ENCODE measurements at regions not wholly inside any gene's neighbourhood (a gene's known extent, or its start where the extent isn't known, plus 50 kb on each side); places are given as distances from the start of the nearest gene placed in this dataset.
"Not testable (repeated sequence)": the region's sequence is repeated elsewhere in the genome, so short reads cannot be mapped to it uniquely, and the experiment has no call there.

- Mint-ChIP-seq H3K36me3 (ENCODE audit: low read depth) (no peaks in the 10 kb centered on the region), H3K4me3 (no peak overlapping the region), H3K27me3 (no peaks in the 10 kb centered on the region), H3K4me1 (ENCODE audit: low read depth) (no peaks in the 10 kb centered on the region), H3K27ac (no peak overlapping the region), H3K9me3 (no peaks in the 10 kb centered on the region)
Observed at GRCh38 chr10:21122907-21123306, 225.8 kb upstream of the NEBL start.

DNA sequence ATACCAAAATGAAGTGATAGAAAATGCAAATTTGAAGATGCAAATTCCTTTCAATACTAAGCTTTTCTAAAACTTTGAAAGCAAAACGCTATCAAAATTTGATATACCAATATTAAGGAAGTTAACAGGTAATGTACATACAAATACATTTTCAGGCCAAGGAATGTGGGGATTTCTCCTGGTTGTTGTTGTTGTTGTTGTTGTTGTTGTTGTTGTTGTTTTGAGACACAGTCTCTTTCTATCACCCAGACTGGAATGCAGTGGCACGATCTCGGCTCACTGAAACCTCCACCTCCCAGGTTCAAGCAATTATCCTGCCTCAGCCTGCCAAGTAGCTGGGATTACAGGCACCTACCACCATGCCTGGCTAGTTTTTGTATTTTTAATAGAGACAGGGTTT lies 224.7 kb upstream of the NEBL start:
- not testable (repeated sequence) for H3K27ac Mint-ChIP-seq; H3K36me3 Mint-ChIP-seq (ENCODE audit: low read depth); H3K9me3 Mint-ChIP-seq; H3K27me3 Mint-ChIP-seq; H3K4me3 Mint-ChIP-seq; H3K4me1 Mint-ChIP-seq (ENCODE audit: low read depth)

- peaks cover 3% of the 10 kb centered on the region for H3K4me1 Mint-ChIP-seq (ENCODE audit: low read depth)
- no peak overlapping the region for H3K27ac Mint-ChIP-seq
- no peaks in the 10 kb centered on the region for H3K36me3 Mint-ChIP-seq (ENCODE audit: low read depth)
- H3K27me3 Mint-ChIP-seq: peaks cover 8% of the 10 kb centered on the region
- H3K4me3 Mint-ChIP-seq: no peak overlapping the region
- peaks cover 8% of the 10 kb centered on the region for H3K9me3 Mint-ChIP-seq
Observed at GRCh38 chr10:21114683-21115082, 217.6 kb upstream of the NEBL start.

- Mint-ChIP-seq H3K27ac (no peak overlapping the region), H3K4me1 (ENCODE audit: low read depth) (peaks cover 3% of the 10 kb centered on the region), H3K27me3 (peaks cover 4% of the 10 kb centered on the region), H3K9me3 (peaks cover 4% of the 10 kb centered on the region), H3K4me3 (no peak overlapping the region), H3K36me3 (ENCODE audit: low read depth) (no peaks in the 10 kb centered on the region)
Observed at GRCh38 chr10:21110358-21110757, 213.2 kb upstream of the NEBL start.

- H3K27me3 Mint-ChIP-seq; H3K27ac Mint-ChIP-seq; H3K36me3 Mint-ChIP-seq (ENCODE audit: low read depth); H3K9me3 Mint-ChIP-seq; H3K4me1 Mint-ChIP-seq (ENCODE audit: low read depth); H3K4me3 Mint-ChIP-seq: not testable (repeated sequence)
Observed at GRCh38 chr10:21106931-21107330, 209.8 kb upstream of the NEBL start.

DNA sequence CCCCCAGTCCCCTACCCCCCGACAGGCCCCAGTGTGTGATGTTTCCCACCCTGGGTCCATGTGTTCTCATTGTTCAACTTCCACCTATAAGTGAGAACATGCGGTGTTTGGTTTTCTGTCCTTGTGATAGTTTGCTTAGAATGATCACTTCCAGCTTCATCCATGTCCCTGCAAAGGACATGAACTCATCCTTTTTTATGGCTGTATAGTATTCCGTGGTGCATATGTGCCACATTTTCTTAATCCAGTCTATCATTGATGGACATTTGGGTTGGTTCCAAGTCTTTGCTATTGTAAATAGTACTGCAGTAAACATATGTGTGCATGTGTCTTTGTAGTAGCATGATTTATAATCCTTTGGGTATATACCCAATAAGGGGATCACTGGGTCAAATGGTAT lies 208.2 kb upstream of the NEBL start:
- H3K4me3 Mint-ChIP-seq; H3K27ac Mint-ChIP-seq; H3K9me3 Mint-ChIP-seq; H3K36me3 Mint-ChIP-seq (ENCODE audit: low read depth); H3K27me3 Mint-ChIP-seq: not testable (repeated sequence)
- H3K4me1 Mint-ChIP-seq (ENCODE audit: low read depth): peaks cover 14% of the 10 kb centered on the region

DNA sequence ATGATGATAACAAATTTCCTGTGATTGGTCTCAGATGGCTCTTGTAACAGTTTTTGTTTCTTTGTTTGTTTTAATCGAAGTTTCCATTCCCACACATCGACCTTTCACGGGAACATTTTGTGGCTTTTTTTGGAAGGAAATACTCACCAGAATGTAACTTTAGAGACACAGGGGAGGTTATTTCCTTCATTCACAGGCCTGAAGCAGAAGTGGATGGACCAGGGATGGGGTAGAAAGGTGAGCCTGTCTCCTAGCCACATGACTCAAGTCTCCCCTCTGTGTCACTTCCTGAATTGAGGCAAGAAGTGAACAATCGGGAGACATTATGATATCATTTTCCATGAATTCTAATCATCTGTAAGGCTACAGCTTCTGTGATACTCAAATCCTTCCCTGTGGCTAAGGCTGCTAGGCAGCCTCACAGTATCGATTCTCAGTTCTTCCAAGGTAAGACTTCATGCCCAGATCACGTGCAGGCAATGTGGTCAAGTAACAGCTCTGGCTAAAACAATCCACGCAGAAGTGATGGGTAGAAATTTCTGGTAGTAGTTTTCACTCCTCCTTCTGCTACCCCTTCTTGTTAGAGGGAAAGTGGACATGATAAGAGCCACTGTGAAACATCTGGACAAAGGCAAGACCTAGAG lies 203.9 kb upstream of the NEBL start:
- no peak overlapping the region for H3K4me3 Mint-ChIP-seq
- peaks cover 26% of the 10 kb centered on the region for H3K4me1 Mint-ChIP-seq (ENCODE audit: low read depth)
- no peaks in the 10 kb centered on the region for H3K36me3 Mint-ChIP-seq (ENCODE audit: low read depth)
- no peaks in the 10 kb centered on the region for H3K27me3 Mint-ChIP-seq
- no peaks in the 10 kb centered on the region for H3K9me3 Mint-ChIP-seq
- peak overlapping the region; percentile 34 for H3K27ac Mint-ChIP-seq

DNA sequence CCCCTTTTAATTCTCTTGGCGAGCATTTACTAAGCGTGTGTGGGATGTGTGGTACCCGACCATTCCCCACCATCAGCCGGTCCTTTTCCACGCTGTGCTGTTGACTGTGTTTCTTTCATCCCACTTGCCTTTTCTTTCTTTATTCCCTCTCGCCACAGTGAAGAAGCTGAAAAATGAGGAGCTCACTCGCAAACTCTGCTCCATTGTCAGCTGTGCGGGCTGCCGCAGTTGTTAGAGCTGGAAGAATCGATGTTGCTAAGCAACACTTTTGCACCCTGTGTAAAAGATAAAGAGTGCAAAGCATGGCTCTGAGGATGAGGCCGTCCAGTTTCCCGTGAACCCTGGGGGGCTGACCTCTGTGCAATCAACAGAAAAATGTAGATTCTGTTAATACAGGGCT lies 203.1 kb upstream of the NEBL start:
- no peaks in the 10 kb centered on the region for H3K9me3 Mint-ChIP-seq
- peaks cover 26% of the 10 kb centered on the region for H3K4me1 Mint-ChIP-seq (ENCODE audit: low read depth)
- H3K27ac Mint-ChIP-seq: no peak overlapping the region
- no peaks in the 10 kb centered on the region for H3K36me3 Mint-ChIP-seq (ENCODE audit: low read depth)
- no peaks in the 10 kb centered on the region for H3K27me3 Mint-ChIP-seq
- H3K4me3 Mint-ChIP-seq: no peak overlapping the region

- H3K27me3 Mint-ChIP-seq: no peaks in the 10 kb centered on the region
- peak overlapping the region; percentile 12 for H3K27ac Mint-ChIP-seq
Observed at GRCh38 chr10:21099291-21100062, 202.4 kb upstream of the NEBL start.

GRCh38 chr10:21097926-21098355 lies 200.8 kb upstream of the NEBL start:
- Mint-ChIP-seq H3K27ac (no peak overlapping the region), H3K9me3 (no peaks in the 10 kb centered on the region), H3K4me3 (no peak overlapping the region), H3K4me1 (ENCODE audit: low read depth) (peaks cover 26% of the 10 kb centered on the region), H3K36me3 (ENCODE audit: low read depth) (no peaks in the 10 kb centered on the region), H3K27me3 (no peaks in the 10 kb centered on the region)

More at GRCh38 chr10:21099291-21100062, 202.4 kb upstream of the NEBL start:
- peaks cover 26% of the 10 kb centered on the region for H3K4me1 Mint-ChIP-seq (ENCODE audit: low read depth)
- no peaks in the 10 kb centered on the region for H3K9me3 Mint-ChIP-seq
- no peak overlapping the region for H3K4me3 Mint-ChIP-seq
- no peaks in the 10 kb centered on the region for H3K36me3 Mint-ChIP-seq (ENCODE audit: low read depth)

GRCh38 chr10:21095494-21096055 lies 198.5 kb upstream of the NEBL start:
- Mint-ChIP-seq H3K4me3 (no peak overlapping the region), H3K9me3 (no peaks in the 10 kb centered on the region), H3K36me3 (ENCODE audit: low read depth) (no peaks in the 10 kb centered on the region), H3K27ac (no peak overlapping the region), H3K27me3 (no peaks in the 10 kb centered on the region), H3K4me1 (ENCODE audit: low read depth) (peaks cover 14% of the 10 kb centered on the region)

DNA sequence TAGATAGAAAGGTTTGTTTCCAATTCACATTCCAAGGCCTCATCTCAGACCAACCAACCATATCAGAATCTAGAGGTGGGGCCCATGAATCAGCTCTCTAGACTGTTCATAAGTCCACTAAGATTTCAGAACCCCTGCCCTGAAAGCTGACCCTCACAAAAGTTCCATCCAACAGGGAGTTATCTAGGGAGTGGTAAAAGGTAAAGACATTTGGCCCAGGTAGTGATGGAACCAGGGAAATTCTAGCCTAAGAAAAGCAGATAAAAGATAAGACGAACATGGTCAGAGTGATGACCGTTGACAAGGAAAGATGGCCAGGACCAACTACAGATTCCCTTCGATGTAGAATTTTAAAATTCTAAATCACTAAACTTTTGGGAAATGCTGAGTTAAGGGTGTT lies 198.0 kb upstream of the NEBL start:
- Mint-ChIP-seq H3K4me3 (no peak overlapping the region), H3K4me1 (ENCODE audit: low read depth) (peaks cover 9% of the 10 kb centered on the region), H3K9me3 (no peaks in the 10 kb centered on the region), H3K27ac (no peak overlapping the region), H3K27me3 (no peaks in the 10 kb centered on the region), H3K36me3 (ENCODE audit: low read depth) (no peaks in the 10 kb centered on the region)

DNA sequence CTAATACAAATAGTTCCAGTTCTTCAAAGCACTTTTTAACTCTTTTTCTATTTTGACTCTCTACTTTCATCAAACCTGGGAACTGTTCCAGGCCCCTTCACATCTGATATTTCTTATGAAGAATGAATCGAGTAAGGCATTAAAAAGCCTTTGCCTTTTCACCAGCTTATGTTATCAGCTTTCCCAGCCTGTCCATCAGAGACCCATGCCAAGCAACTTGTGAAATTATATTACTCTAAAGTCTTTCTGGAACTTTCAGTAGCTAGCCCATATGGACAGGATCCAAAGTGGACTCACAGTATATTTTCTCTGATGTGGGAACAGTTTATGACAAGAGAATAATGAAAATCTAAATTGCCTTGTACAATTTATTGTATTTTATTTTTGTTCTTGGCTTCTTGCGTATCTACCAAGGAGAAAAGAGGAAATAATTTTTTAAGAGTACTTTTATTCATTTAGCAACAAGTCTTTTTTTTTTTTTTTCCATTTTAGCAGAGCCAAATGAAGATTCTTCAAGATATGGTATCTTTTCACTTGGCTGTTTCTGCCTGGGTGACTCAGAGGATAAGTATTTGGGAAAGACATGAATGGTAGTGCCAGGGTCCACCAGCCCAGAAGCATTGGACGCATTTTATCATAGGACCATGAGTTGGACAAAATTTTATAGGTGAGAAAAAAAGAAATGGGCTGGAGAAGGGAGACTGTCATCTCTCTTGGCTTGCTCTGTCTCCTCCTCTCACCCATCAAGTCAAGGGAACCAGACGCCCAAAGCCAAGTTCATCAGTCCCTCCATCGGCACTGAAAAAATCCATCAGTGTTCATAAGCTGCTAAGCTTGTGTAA lies 195.8 kb upstream of the NEBL start:
- Mint-ChIP-seq H3K4me3 (no peak overlapping the region), H3K27me3 (no peaks in the 10 kb centered on the region), H3K27ac (no peak overlapping the region), H3K4me1 (ENCODE audit: low read depth) (no peaks in the 10 kb centered on the region), H3K9me3 (no peaks in the 10 kb centered on the region), H3K36me3 (ENCODE audit: low read depth) (no peaks in the 10 kb centered on the region)

DNA sequence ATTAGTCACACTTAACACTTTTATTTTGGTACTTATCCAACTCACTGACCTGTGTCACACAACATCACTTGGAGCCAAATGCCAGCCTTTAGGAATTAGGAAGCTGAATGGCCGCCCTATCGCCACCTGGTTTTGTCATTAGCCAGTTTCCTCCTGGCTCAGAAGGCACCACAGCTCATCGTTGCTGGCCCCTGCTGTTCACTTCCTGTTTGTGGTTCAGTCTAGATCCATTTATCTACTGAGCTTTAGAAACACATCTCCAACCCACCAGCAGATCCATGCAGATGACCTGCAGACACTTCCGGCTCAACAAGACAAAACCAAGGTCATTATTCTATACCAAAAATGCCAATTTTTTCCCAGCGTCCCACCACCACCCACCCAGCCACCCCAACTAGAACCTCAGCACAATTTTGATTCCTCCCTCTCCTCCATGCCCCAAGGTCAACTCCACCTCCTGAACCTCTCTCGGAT lies 193.5 kb upstream of the NEBL start:
- H3K27ac Mint-ChIP-seq: no peak overlapping the region

GRCh38 chr10:21087476-21087875 lies 190.4 kb upstream of the NEBL start:
- Mint-ChIP-seq H3K4me1 (ENCODE audit: low read depth) (no peaks in the 10 kb centered on the region), H3K27ac (no peak overlapping the region), H3K9me3 (no peaks in the 10 kb centered on the region), H3K36me3 (ENCODE audit: low read depth) (no peaks in the 10 kb centered on the region), H3K4me3 (no peak overlapping the region), H3K27me3 (no peaks in the 10 kb centered on the region)

More for the DNA sequence above, 193.5 kb upstream of the NEBL start:
- Mint-ChIP-seq H3K27me3 (no peaks in the 10 kb centered on the region), H3K4me3 (no peak overlapping the region), H3K4me1 (ENCODE audit: low read depth) (no peaks in the 10 kb centered on the region), H3K9me3 (no peaks in the 10 kb centered on the region), H3K36me3 (ENCODE audit: low read depth) (no peaks in the 10 kb centered on the region)
